GM12878 (cell line): ENCODE measurements at regions not wholly inside any gene's neighbourhood (a gene's known extent, or its start where the extent isn't known, plus 50 kb on each side); places are given as distances from the start of the nearest gene placed in this dataset.

Experiments
- ATAC-seq: fragments of 200-7000 bp; cut with Tn5 transposase; 3 replicates; pipeline ENCODE4 v1.9.1; 2020; ENCODE audit warnings: mild to moderate bottlenecking, moderate library complexity
- BruUV-seq: library from RNA; stranded (reverse); fragments of 400-500 nt; replicated peaks from 2 replicates; lab custom pipeline; 2021; lab: Mats Ljungman, UMichigan
- CTCF ChIA-PET: fragments of 300-600 bp; sonication (Branson Sonifier 250); formaldehyde crosslinking; extraction: SDS; loops from one replicate; lab custom pipeline; 2021; ENCODE audit warnings: inconsistent platforms; lab: Yijun Ruan, JAX
- POLR2A ChIA-PET: fragments of 350-600 bp; formaldehyde crosslinking; extraction: SDS; loops from one replicate; lab custom pipeline; 2021; ENCODE audit warnings: inconsistent platforms; lab: Charles Lee
- RAD21 ChIA-PET: fragments of 300-600 bp; sonication (Branson Sonifier 250); formaldehyde crosslinking; loops from one replicate; lab custom pipeline; 2023; ENCODE audit warnings: antibody characterized with exemption; ENCODE audit not compliant: unreplicated experiment; lab: Charles Lee
- SMC1A ChIA-PET: fragments of 300-600 bp; sonication (Branson Sonifier 250); formaldehyde crosslinking; loops from one replicate; lab custom pipeline; 2023; ENCODE audit not compliant: unreplicated experiment, uncharacterized antibody; lab: Charles Lee
- DNase-seq: peaks from one replicate; pipeline ENCODE4 v3.0.0-alpha.2; 2011; ENCODE audit warnings: low read depth, low spot score
- FAIRE-seq: peaks from 3 replicates; lab custom pipeline; 2011; peaks lifted over from hg19 to GRCh38; lab: Jason Lieb, UNC
- H2AFZ ChIP-seq: 2 replicates; pipeline ENCODE4 v1.6.0; 2011; ENCODE audit warnings: low read depth, low read length, control low read depth; ENCODE audit not compliant: control insufficient read depth
- H3K27ac ChIP-seq: 2 replicates; pipeline ENCODE4 v1.5.1; 2011; ENCODE audit warnings: control low read depth; ENCODE audit not compliant: control insufficient read depth, insufficient read depth
- H3K27me3 ChIP-seq, 2 experiments: replicated peaks in 1 of 2; 2 replicates each; pipeline versions ENCODE4 v1.6.0 to v1.6.1; 2011; ENCODE audit warnings: low read length in 1 of 2; ENCODE audit not compliant: control insufficient read depth in 2 of 2, insufficient read depth in 2 of 2
- H3K36me3 ChIP-seq, 2 experiments: 2 replicates each; pipeline ENCODE4 v1.5.1; 2011; ENCODE audit warnings: low read length in 1 of 2; ENCODE audit not compliant: control insufficient read depth in 2 of 2, insufficient read depth in 2 of 2
- H3K4me1 ChIP-seq: 2 replicates; pipeline ENCODE4 v1.6.1; 2011; ENCODE audit warnings: mild to moderate bottlenecking, low read length, moderate library complexity, mixed read lengths; ENCODE audit not compliant: control insufficient read depth, insufficient read depth
- H3K4me2 ChIP-seq: 2 replicates; pipeline ENCODE4 v1.6.0; 2011; ENCODE audit warnings: control low read depth; ENCODE audit not compliant: control insufficient read depth, insufficient read depth
- H3K4me3 ChIP-seq: fragments of 200-600 bp; sonication (generic); 2 replicates; pipeline ENCODE4 v1.5.1; 2016
- H3K79me2 ChIP-seq: 2 replicates; pipeline ENCODE4 v1.6.0; 2011; ENCODE audit warnings: low read length; ENCODE audit not compliant: control insufficient read depth, insufficient read depth
- H3K9ac ChIP-seq: 2 replicates; pipeline ENCODE4 v1.8.0; 2011; ENCODE audit warnings: low read length, control low read depth, mixed read lengths; ENCODE audit not compliant: control insufficient read depth, insufficient read depth
- H3K9me3 ChIP-seq: replicated peaks from 3 replicates; pipeline ENCODE4 v1.5.1; 2011; ENCODE audit warnings: mild to moderate bottlenecking, low read length; ENCODE audit not compliant: control insufficient read depth, insufficient read depth
- H4K20me1 ChIP-seq: 2 replicates; pipeline ENCODE4 v1.6.0; 2011; ENCODE audit not compliant: control insufficient read depth, insufficient read depth
- CTCF ChIP-seq, 3 experiments: IDR thresholded peaks in 2 of 3; conservative IDR thresholded peaks in 1 of 3; 2 replicates each; pipeline ENCODE4 v1.5.1; 2011; ENCODE audit warnings: low read depth in 3 of 3, low read length in 3 of 3, mild to moderate bottlenecking in 3 of 3, control low read depth in 2 of 3, moderate library complexity in 2 of 3, inconsistent platforms in 1 of 3, mixed read lengths in 1 of 3; ENCODE audit not compliant: control insufficient read depth in 2 of 3, insufficient read depth in 1 of 3; ENCODE audit errors: extremely low read depth in 1 of 3
- SPI1 ChIP-seq: IDR thresholded peaks from 2 replicates; pipeline ENCODE4 v1.6.1; 2011; ENCODE audit warnings: low read depth, mild to moderate bottlenecking, low read length, moderate library complexity, borderline replicate concordance; ENCODE audit not compliant: insufficient read depth
- YY1 ChIP-seq: IDR thresholded peaks from 2 replicates; pipeline ENCODE4 v1.6.1; 2011; ENCODE audit warnings: low read depth, mild to moderate bottlenecking, low read length
- ZBTB11 ChIP-seq: fragments of 450-650 bp; formaldehyde crosslinking; IDR thresholded peaks from 2 replicates; pipeline ENCODE4 v1.5.0; 2022; ENCODE audit warnings: mild to moderate bottlenecking, missing genetic modification characterization
- in situ Hi-C: fragments of 300-500 bp; cut with MboI; formaldehyde crosslinking; loops from 9 replicates; pipeline ENCODE4 v1.14.3; 2018; ENCODE audit warnings: mixed read lengths
- intact Hi-C: fragments of 100-400 bp; cut with micrococcal nuclease; formaldehyde crosslinking; loops from one replicate; pipeline ENCODE4 v1.14.2; 2022; ENCODE audit not compliant: unreplicated experiment

GRCh38 chr12:73221398-73221797 lies 949.2 kb downstream of the TRHDE start (continued):
- TF ChIP-seq CTCF (IDR thresholded peaks at IDR 0.05 in 2 of 3, conservative IDR thresholded peaks at IDR 0.05 in 1 of 3; ENCODE audit: control insufficient read depth in 2 of 3, extremely low read depth in 1 of 3, insufficient read depth in 1 of 3, low read depth in 3 of 3, low read length in 3 of 3) (no peak), YY1 (no peak)

GRCh38 chr12:73221836-73222235 lies 949.7 kb downstream of the TRHDE start:
- in situ Hi-C loops: no loop called here
- DNase-seq: no peak
- BruUV-seq: no TSS peak
- H3K27me3 ChIP-seq: no peaks in the 10 kb centered on the region
- no peak overlapping the region for H2AFZ ChIP-seq
- no peak for TF ChIP-seq ZBTB11 (CRISPR knock-in tag)
- peak; percentile 61; the same call in 1 of the 2 replicates for TF ChIP-seq SPI1
- TF ChIP-seq, all 136 proteins: peak for 1
- no peak overlapping the region for H3K9ac ChIP-seq
- no peaks in the 10 kb centered on the region for H3K4me1 ChIP-seq
- ChIA-PET CTCF (no interaction called here), SMC1A (interaction anchor here (0.6 to 1.0 kb wide), 2 partner anchors 13 to 670 kb away, joined by 3 read pairs; no protein-coding TSS in a partner anchor), RAD21 (no interaction called here), POLR2A (no interaction called here)
- intact Hi-C loops: no loop called here
- no peaks in the 10 kb centered on the region for H3K36me3 ChIP-seq
- no peaks in the 10 kb centered on the region for H3K79me2 ChIP-seq
- no peak overlapping the region for H3K27ac ChIP-seq
- H3K4me2 ChIP-seq: no peak overlapping the region
- no peaks in the 10 kb centered on the region for H3K9me3 ChIP-seq
- H3K4me3 ChIP-seq: no peak overlapping the region
- ATAC-seq (no peak), FAIRE-seq (no peak)
- no peaks in the 10 kb centered on the region for H4K20me1 ChIP-seq
